ENCODE measurements at regions not wholly inside any gene's neighbourhood (a gene's known extent, or its start where the extent isn't known, plus 50 kb on each side); places are given as distances from the start of the nearest gene placed in this dataset.

DNA sequence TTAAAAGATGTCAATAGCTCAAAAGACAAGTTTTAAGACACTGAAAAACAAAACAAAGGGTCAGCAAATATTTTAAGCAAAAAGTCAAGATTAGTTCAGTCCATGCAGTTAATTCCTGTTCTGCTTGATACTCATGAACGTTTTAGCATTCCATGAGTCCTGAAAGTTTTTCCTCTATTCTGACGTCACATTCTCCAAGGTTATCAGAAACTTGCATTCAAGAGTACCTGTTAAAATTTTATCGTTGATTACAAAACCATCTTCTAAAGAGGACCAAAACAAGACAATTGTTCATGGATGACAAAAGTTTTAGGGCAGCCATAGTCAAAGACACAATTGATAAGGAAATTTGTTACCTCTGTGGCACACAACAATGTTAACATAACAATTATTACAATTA, 52.5 kb upstream of the VOPP1 start:
- no peak for DNase-seq

GRCh38 chr7:55623617-55624016, 51.3 kb upstream of the VOPP1 start:
- no peak for DNase-seq

DNA sequence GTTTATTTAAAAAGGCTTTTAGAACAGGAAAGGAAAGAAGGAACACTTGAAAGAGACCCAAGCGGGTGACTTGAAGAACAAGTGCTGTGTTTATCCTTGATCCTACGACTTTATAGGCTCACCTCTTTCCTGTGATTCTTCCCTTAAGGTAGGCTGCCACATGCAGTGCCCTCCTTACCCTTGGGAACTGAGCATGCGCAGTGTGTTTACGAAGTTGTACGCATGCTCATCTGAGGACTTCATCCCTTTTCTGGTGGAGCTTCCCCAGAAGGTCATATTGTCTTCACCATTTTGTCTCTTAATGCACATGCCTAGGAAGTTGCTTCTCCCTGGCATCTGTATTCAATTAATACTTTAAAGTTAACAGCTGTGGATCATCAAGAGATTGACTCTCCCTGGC, 49.9 kb upstream of the VOPP1 start:
- DNase-seq = no peak
